SK-N-MC (cell line): ENCODE measurements at regions not wholly inside any gene's neighbourhood (a gene's known extent, or its start where the extent isn't known, plus 50 kb on each side); places are given as distances from the start of the nearest gene placed in this dataset.

Experiments
- EZH2 ChIP-seq: fragments of 200-600 bp; sonication (generic); IDR thresholded peaks from one replicate; pipeline ENCODE4 v1.6.1; 2017; ENCODE audit warnings: antibody characterized with exemption
- FOXP2 ChIP-seq: optimal IDR thresholded peaks from 2 replicates; pipeline ENCODE3; 2011; ENCODE audit warnings: mild to moderate bottlenecking, moderate library complexity; ENCODE audit not compliant: insufficient read depth; ENCODE audit errors: extremely low read length, control extremely low read depth
- POLR2AphosphoS5 ChIP-seq: IDR thresholded peaks from 2 replicates; pipeline ENCODE4 v1.6.1; 2012; ENCODE audit warnings: mild to moderate bottlenecking, low read depth, low read length, borderline replicate concordance

GRCh38 chr2:221145396-221145795 lies 426.7 kb downstream of the EPHA4 start:
- TF ChIP-seq EZH2 (no peak), POLR2AphosphoS5 (no peak), FOXP2 (no peak)
